Activated CD8-positive, alpha-beta T cell treated with anti-CD3 and anti-CD28 coated beads for 36 hours (primary cell): ENCODE measurements at regions not wholly inside any gene's neighbourhood (a gene's known extent, or its start where the extent isn't known, plus 50 kb on each side); places are given as distances from the start of the nearest gene placed in this dataset.
"Not testable (repeated sequence)": the region's sequence is repeated elsewhere in the genome, so short reads cannot be mapped to it uniquely, and the experiment has no call there.

Experiments used
- ATAC-seq: fragments of 200-7000 bp; cut with Tn5 transposase; one replicate; pipeline ENCODE4 v1.10.0; 2021; ENCODE audit warnings: mild to moderate bottlenecking, moderate library complexity
- CTCF ChIA-PET: fragments of 350-600 bp; sonication (Branson Sonifier 250); formaldehyde crosslinking; loops from one replicate; lab custom pipeline; 2021; ENCODE audit warnings: antibody characterized with exemption; lab: Charles Lee
- POLR2A ChIA-PET: fragments of 350-600 bp; sonication (Branson Sonifier 250); formaldehyde crosslinking; loops from one replicate; lab custom pipeline; 2021; ENCODE audit warnings: antibody characterized with exemption; lab: Charles Lee
- DNase-seq: peaks from one replicate; pipeline ENCODE4 v3.0.0-alpha.2; 2020
- H3K27ac Mint-ChIP-seq: one replicate; pipeline ENCODE4 v1.8.0; 2021; ENCODE audit warnings: mild to moderate bottlenecking, mixed read lengths
- H3K27me3 Mint-ChIP-seq: one replicate; pipeline ENCODE4 v1.8.0; 2021; ENCODE audit warnings: mixed read lengths
- H3K36me3 Mint-ChIP-seq: one replicate; pipeline ENCODE4 v1.8.0; 2021; ENCODE audit warnings: low read depth, mixed read lengths
- H3K4me1 Mint-ChIP-seq: one replicate; pipeline ENCODE4 v1.8.0; 2021; ENCODE audit warnings: low read depth, mixed read lengths
- H3K4me3 Mint-ChIP-seq: one replicate; pipeline ENCODE4 v1.8.0; 2021; ENCODE audit warnings: mild to moderate bottlenecking, moderate library complexity, mixed read lengths
- H3K9me3 Mint-ChIP-seq: one replicate; pipeline ENCODE4 v1.8.0; 2021; ENCODE audit warnings: mixed read lengths
- CTCF ChIP-seq: fragments of 200-600 bp; IDR thresholded peaks from one replicate; pipeline ENCODE4 v1.8.0; 2022; ENCODE audit warnings: antibody characterized with exemption, mild to moderate bottlenecking
- intact Hi-C: fragments of 100-400 bp; cut with micrococcal nuclease; formaldehyde crosslinking; loops from one replicate; pipeline ENCODE4 v1.10.0; 2022

DNA sequence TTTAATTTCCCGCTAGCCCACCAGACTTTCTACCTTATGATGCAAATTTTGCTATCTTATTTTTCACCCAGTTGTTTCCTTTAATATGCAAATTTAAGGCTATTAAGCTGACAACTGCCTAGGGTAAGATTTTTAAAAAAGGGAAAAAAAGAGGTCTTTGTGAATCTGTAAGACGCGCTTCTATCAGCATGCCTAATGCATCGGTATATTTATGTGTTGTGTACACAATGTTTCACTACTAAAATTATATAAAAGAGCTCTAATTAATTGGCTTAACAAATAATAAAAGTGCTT is 386.6 kb downstream of the KIF20B start:
- Mint-ChIP-seq H3K36me3 (no peaks in the 10 kb centered on the region), H3K4me1 (peaks cover 13% of the 10 kb centered on the region), H3K9me3 (no peaks in the 10 kb centered on the region), H3K4me3 (no peak overlapping the region), H3K27ac (no peak overlapping the region), H3K27me3 (peaks cover 2% of the 10 kb centered on the region)
- ChIA-PET CTCF (no interaction called here), POLR2A (no interaction called here)
- no peak for ATAC-seq
- intact Hi-C loops: no loop called here
- DNase-seq: no peak
- TF ChIP-seq CTCF: no peak

- DNase-seq: no peak
- Mint-ChIP-seq H3K4me1 (peaks cover 13% of the 10 kb centered on the region), H3K27ac (no peak overlapping the region), H3K4me3 (no peak overlapping the region), H3K9me3 (no peaks in the 10 kb centered on the region), H3K27me3 (peaks cover 6% of the 10 kb centered on the region), H3K36me3 (no peaks in the 10 kb centered on the region)
- no peak for TF ChIP-seq CTCF
- POLR2A ChIA-PET: no interaction called here
- no peak for ATAC-seq
- CTCF ChIA-PET: no interaction called here
- intact Hi-C loops: no loop called here
Measured at GRCh38 chr10:90089719-90090118, 388.3 kb downstream of the KIF20B start.

GRCh38 chr10:90096196-90096595 is 394.8 kb downstream of the KIF20B start:
- intact Hi-C loops: no loop called here
- TF ChIP-seq CTCF: no peak
- Mint-ChIP-seq H3K27me3 (peaks cover 4% of the 10 kb centered on the region), H3K4me1 (no peaks in the 10 kb centered on the region), H3K27ac (no peak overlapping the region), H3K9me3 (no peaks in the 10 kb centered on the region), H3K4me3 (no peak overlapping the region), H3K36me3 (no peaks in the 10 kb centered on the region)
- ATAC-seq (no peak), DNase-seq (no peak)
- CTCF ChIA-PET: no interaction called here
- POLR2A ChIA-PET: interaction anchor here (1.0 kb wide), 1 partner anchor 12 kb away, joined by 3 read pairs; no protein-coding TSS in a partner anchor

DNA sequence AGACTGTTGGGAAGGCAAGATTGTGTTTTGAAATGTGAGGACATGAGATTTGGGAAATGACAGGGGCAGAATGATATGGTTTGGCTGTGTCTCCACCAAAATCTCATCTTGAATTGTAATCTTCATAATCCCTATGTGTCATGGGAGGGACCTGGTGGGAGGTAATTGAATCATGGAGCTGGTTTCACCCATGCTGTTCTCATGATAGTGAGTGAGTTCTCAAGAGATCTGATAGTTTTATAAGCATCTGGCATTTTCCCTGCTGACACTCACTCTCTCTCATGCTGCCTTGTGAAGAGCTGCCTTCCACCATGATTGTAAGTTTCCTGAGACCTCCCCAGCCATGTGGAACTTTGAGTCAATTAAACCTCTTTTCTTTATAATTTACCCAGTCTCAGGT is 406.2 kb downstream of the KIF20B start:
- intact Hi-C loops, H3K27me3 Mint-ChIP-seq, H3K36me3 Mint-ChIP-seq, DNase-seq, H3K27ac Mint-ChIP-seq, H3K4me3 Mint-ChIP-seq, ATAC-seq, H3K4me1 Mint-ChIP-seq, H3K9me3 Mint-ChIP-seq: not testable (repeated sequence)
- POLR2A ChIA-PET: interaction anchor here (1.6 kb wide), 1 partner anchor 12 kb away, joined by 3 read pairs; no protein-coding TSS in a partner anchor
- CTCF ChIA-PET: interaction anchor here (0.7 kb wide), 1 partner anchor 1942 kb away, joined by 3 read pairs; no protein-coding TSS in a partner anchor

- no peak overlapping the region for H3K4me3 Mint-ChIP-seq
- ChIA-PET POLR2A (no interaction called here), CTCF (no interaction called here)
- TF ChIP-seq CTCF: no peak
- H3K27ac Mint-ChIP-seq: no peak overlapping the region
- ATAC-seq (no peak), DNase-seq (no peak)
- H3K4me1 Mint-ChIP-seq: no peaks in the 10 kb centered on the region
- H3K9me3 Mint-ChIP-seq: no peaks in the 10 kb centered on the region
- no peaks in the 10 kb centered on the region for H3K27me3 Mint-ChIP-seq
- no peaks in the 10 kb centered on the region for H3K36me3 Mint-ChIP-seq
- intact Hi-C loops: no loop called here
Measured at GRCh38 chr10:90111671-90112070, 410.3 kb downstream of the KIF20B start.

GRCh38 chr10:90112681-90113080 is 411.3 kb downstream of the KIF20B start:
- H3K36me3 Mint-ChIP-seq: no peaks in the 10 kb centered on the region
- CTCF ChIA-PET: interaction anchor here (0.6 kb wide), 1 partner anchor 15 kb away, joined by 3 read pairs; no protein-coding TSS in a partner anchor

DNA sequence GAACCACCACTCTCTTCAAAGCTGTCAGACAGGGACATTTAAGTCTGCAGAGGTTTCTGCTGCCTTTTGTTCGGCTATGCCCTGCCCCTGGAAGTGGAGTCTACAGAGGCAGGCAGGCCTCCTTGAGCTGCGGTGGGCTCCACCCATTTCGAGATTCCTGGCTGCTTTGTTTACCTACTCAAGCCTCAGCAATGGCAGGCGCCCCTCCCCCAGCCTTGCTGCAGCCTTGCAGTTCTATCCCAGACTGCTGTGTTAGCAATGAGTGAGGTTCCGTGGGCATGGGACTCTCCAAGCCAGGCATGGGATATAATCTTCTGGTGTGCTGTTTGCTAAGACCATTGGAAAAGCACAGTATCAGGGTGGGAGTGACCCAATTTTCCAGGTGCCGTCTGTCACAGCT is 417.2 kb downstream of the KIF20B start:
- POLR2A ChIA-PET, CTCF ChIA-PET, H3K4me3 Mint-ChIP-seq, ATAC-seq, H3K9me3 Mint-ChIP-seq, intact Hi-C loops, DNase-seq, H3K36me3 Mint-ChIP-seq, H3K27ac Mint-ChIP-seq, H3K4me1 Mint-ChIP-seq, H3K27me3 Mint-ChIP-seq: not testable (repeated sequence)

More at GRCh38 chr10:90112681-90113080, 411.3 kb downstream of the KIF20B start:
- intact Hi-C loops: no loop called here
- DNase-seq (no peak), ATAC-seq (no peak)
- H3K4me1 Mint-ChIP-seq: no peaks in the 10 kb centered on the region
- no peaks in the 10 kb centered on the region for H3K27me3 Mint-ChIP-seq
- no peaks in the 10 kb centered on the region for H3K9me3 Mint-ChIP-seq
- H3K27ac Mint-ChIP-seq: no peak overlapping the region
- POLR2A ChIA-PET: no interaction called here
- no peak for TF ChIP-seq CTCF
- H3K4me3 Mint-ChIP-seq: no peak overlapping the region

DNA sequence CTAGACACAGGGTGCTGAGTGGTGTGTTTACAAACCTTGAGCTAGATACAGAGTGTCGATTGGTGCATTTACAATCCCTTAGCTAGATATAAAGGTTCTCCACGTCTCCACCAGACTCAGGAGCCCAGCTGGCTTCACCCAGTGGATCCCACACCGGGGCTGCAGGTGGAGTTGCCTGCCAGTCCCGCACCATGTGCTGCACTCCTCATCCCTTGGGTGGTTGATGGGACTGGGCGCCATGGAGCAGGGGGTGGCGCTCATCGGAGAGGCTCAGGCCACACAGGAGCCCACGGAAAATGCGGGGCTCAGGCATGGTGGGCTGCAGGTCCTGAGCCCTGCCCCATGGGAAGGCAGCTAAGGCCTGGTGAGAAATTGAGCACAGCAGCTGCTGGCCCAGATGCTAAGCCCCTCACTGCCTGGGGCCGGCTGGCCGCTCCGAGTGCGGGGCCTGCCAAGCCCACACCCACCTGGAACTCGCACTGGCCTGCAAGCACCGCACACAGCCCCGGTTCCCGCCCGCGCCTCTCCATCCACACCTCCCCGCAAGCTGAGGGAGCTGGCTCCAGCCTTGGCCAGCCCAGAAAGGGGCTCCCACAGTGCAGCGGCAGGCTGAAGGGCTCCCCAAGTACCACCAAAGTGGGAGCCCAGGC is 418.4 kb downstream of the KIF20B start:
- CTCF ChIA-PET, intact Hi-C loops, H3K36me3 Mint-ChIP-seq, ATAC-seq, H3K4me3 Mint-ChIP-seq, H3K9me3 Mint-ChIP-seq, H3K27me3 Mint-ChIP-seq, POLR2A ChIA-PET, H3K27ac Mint-ChIP-seq, H3K4me1 Mint-ChIP-seq, DNase-seq: not testable (repeated sequence)
